Ovary (tissue), 3 donors: ENCODE measurements at regions not wholly inside any gene's neighbourhood (a gene's known extent, or its start where the extent isn't known, plus 50 kb on each side); places are given as distances from the start of the nearest gene placed in this dataset.

Source experiments
- POLR2A ChIP-seq: fragments of 450-650 bp; IDR thresholded peaks from one replicate; pipeline ENCODE4 v1.6.1; 2017; ENCODE audit warnings: antibody characterized with exemption, mild to moderate bottlenecking, moderate library complexity
- TF ChIP-seq, protein P1 (sequence below), 3 donors: fragments of 450-650 bp in 2 of 3; fragments of 200-600 bp in 1 of 3; IDR thresholded peaks; one replicate each; pipeline versions ENCODE4 v1.5.1 to v1.8.0; 2016 to 2022; ENCODE audit warnings: antibody characterized with exemption in 3 of 3, mild to moderate bottlenecking in 1 of 3
- donor health status: DM: no; HTN: no; CAD: no.

DNA sequence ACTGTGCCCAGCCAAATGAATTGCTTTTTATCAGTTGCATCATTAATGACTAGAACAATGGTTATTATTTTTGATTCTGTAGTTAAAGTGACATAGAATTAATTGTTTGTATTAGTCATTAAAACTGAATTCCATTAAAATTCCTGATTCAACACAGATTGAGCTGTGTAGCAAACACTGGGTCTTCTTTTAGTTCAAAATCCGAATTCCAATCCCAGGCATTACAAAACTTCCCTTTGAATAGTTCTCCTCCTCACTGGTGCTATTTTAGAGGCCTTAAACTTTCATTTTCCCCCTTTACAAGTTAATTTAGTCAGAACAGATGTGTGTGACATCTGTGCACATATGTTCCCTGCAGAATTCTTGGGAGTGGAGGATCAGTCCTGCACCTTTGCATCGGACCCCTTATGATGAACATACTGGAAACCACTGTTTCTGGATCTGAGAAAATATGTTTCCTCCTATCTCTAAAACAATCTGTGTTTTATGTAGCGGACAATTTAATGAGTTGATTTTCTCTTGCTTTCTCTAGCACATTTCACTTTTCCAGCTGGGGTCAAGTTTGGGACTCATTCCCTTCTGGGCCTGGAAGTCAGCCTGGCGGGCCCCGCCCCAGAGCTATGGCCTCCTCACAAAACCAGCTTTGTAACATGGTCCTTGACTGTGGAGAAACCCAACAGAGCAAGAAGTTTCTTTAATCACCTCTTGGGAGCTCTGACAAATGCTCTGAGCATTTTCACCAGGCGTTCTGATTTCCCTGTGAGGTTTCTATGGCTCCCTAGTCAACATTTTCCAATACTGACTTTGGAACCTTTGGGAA is 87.9 kb upstream of the MAMDC2 start:
- TF ChIP-seq, protein P1, sequence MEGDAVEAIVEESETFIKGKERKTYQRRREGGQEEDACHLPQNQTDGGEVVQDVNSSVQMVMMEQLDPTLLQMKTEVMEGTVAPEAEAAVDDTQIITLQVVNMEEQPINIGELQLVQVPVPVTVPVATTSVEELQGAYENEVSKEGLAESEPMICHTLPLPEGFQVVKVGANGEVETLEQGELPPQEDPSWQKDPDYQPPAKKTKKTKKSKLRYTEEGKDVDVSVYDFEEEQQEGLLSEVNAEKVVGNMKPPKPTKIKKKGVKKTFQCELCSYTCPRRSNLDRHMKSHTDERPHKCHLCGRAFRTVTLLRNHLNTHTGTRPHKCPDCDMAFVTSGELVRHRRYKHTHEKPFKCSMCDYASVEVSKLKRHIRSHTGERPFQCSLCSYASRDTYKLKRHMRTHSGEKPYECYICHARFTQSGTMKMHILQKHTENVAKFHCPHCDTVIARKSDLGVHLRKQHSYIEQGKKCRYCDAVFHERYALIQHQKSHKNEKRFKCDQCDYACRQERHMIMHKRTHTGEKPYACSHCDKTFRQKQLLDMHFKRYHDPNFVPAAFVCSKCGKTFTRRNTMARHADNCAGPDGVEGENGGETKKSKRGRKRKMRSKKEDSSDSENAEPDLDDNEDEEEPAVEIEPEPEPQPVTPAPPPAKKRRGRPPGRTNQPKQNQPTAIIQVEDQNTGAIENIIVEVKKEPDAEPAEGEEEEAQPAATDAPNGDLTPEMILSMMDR (IDR thresholded peaks at IDR 0.05) = no peak
- TF ChIP-seq POLR2A = no peak
